ENCODE measurements at regions not wholly inside any gene's neighbourhood (a gene's known extent, or its start where the extent isn't known, plus 50 kb on each side); places are given as distances from the start of the nearest gene placed in this dataset.

DNA sequence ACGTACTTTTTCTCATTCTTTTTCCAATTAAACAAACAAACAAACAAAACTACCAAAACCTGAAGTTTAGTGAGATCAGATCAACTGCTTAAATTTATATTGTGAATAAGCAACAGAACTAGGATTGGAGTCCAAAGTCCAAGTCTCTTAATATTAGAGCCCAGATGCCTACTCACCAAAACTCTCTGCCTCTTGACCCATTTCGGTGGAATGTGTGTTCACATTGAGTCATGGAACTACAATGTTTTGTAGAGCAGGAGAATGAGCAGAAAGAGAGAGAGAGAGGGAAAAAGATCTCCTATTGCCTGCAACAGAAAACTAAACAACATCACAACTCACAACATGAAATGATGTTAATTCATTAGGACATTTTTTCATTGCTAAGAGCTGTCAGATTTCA lies 751.1 kb downstream of the TLR4 start:
- Histone ChIP-seq H3K36me3 (ENCODE audit: insufficient read depth, low read length) (no peaks in the 10 kb centered on the region), H3K4me3 (ENCODE audit: low read length in 2 of 2) (no peak overlapping the region), H3K4me1 (ENCODE audit: insufficient read depth, low read length) (no peaks in the 10 kb centered on the region), H3K27ac (ENCODE audit: low read depth, low read length) (no peak overlapping the region), H3K27me3 (ENCODE audit: insufficient read depth, low read length) (no peaks in the 10 kb centered on the region), H3K9me3 (ENCODE audit: control insufficient read depth in 1 of 2, low read length in 2 of 2) (no peaks in the 10 kb centered on the region)
- Mint-ChIP-seq H3K9me3 (peaks cover 0 to 20% (median 4%) of the 10 kb centered on the region in 8 donors), H3K27ac (no peak overlapping the region), H3K36me3 (no peaks in the 10 kb centered on the region), H3K27me3 (no peaks in the 10 kb centered on the region), H3K4me1 (no peaks in the 10 kb centered on the region), H3K4me3 (no peak overlapping the region)
- CTCF ChIA-PET (ENCODE audit: partially characterized antibody): no interaction called here
- no peak for DNase-seq
- POLR2A ChIA-PET (ENCODE audit: partially characterized antibody): no interaction called here
- intact Hi-C loops (cut with micrococcal nuclease): no loop called here

DNA sequence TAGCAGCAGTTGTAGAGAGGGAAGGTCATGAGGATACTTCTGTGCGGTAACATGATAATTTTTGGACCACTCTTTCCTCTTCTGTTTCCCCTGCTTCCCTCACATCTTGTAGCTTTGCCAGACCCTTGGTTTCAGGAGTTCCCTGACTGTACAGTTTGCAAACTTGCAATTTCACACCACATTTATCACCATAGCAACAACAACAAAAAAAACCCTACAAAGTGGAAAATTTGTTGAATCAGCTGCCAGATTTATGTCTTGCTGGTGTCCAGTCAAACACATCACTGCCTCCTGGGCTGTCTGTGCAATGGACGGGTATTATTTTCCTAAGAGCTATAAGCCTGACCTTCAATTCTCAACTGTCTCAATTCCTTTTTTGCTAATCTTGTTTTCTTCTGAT lies 751.6 kb downstream of the TLR4 start:
- no peaks in the 10 kb centered on the region for H3K4me1 Mint-ChIP-seq
- CTCF ChIA-PET (ENCODE audit: partially characterized antibody): no interaction called here
- DNase-seq: no peak

DNA sequence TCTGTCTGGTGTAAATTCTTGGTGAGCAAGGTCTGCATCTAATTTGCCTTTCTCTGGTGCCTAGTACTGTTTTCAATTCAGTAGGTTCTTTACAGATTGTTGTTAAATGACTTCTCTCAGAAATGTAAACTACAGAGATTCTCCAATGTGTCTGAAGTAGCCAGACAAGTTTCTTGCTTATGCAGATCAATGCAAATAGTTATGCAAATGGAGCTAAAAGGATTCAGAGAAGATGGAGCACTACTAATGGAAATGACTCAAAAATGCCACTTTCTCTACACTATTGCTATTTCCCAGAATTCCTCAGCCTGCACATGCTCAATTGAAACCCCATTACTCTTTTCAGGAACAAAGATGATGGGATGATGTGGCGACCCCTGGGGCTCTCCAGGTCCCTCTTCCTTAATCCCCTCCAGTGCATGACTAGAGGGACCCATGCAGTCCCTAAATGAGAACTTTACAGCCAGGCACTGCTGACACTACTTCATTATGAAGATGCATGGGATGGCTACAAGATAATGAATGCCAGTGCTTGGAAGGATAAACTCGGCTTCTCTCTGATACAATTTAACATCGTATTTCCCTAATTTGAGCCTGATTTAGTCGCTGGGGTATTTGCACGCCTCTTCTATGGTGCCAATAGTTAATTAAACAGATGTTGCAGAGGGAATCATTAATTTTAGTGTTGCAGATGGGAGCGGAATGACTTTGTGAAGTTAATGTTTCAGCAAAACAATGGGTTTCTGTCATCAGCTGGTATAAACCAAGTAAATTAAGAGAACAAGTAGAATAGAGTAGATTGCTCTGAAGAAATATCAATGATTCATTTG lies 753.2 kb downstream of the TLR4 start:
- Mint-ChIP-seq H3K27me3 (no peaks in the 10 kb centered on the region), H3K36me3 (no peaks in the 10 kb centered on the region), H3K9me3 (peaks cover 0 to 13% (median 4%) of the 10 kb centered on the region in 8 donors), H3K27ac (no peak overlapping the region), H3K4me1 (no peaks in the 10 kb centered on the region), H3K4me3 (no peak overlapping the region)
- no peaks in the 10 kb centered on the region for H3K36me3 ChIP-seq (ENCODE audit: insufficient read depth, low read length)
- H3K4me3 ChIP-seq (ENCODE audit: low read length in 2 of 2): no peak overlapping the region
- ChIA-PET POLR2A (ENCODE audit: partially characterized antibody) (no interaction called here), CTCF (ENCODE audit: partially characterized antibody) (no interaction called here)
- intact Hi-C loops (cut with micrococcal nuclease): no loop called here
- H3K4me1 ChIP-seq (ENCODE audit: insufficient read depth, low read length): no peaks in the 10 kb centered on the region
- H3K27ac ChIP-seq (ENCODE audit: low read depth, low read length): no peak overlapping the region
- DNase-seq: no peak
- H3K9me3 ChIP-seq (ENCODE audit: control insufficient read depth in 1 of 2, low read length in 2 of 2): no peaks in the 10 kb centered on the region
- no peaks in the 10 kb centered on the region for H3K27me3 ChIP-seq (ENCODE audit: insufficient read depth, low read length)

More for the DNA sequence above, 751.6 kb downstream of the TLR4 start:
- H3K36me3 ChIP-seq (ENCODE audit: insufficient read depth, low read length): no peaks in the 10 kb centered on the region
- H3K27me3 ChIP-seq (ENCODE audit: insufficient read depth, low read length): no peaks in the 10 kb centered on the region
- H3K9me3 ChIP-seq (ENCODE audit: control insufficient read depth in 1 of 2, low read length in 2 of 2): no peaks in the 10 kb centered on the region
- no peak overlapping the region for H3K4me3 Mint-ChIP-seq
- no peaks in the 10 kb centered on the region for H3K36me3 Mint-ChIP-seq
- POLR2A ChIA-PET (ENCODE audit: partially characterized antibody): no interaction called here
- intact Hi-C loops (cut with micrococcal nuclease): no loop called here
- peaks cover 0 to 17% (median 4%) of the 10 kb centered on the region in 8 donors for H3K9me3 Mint-ChIP-seq
- H3K27ac Mint-ChIP-seq: no peak overlapping the region
- H3K27me3 Mint-ChIP-seq: no peaks in the 10 kb centered on the region
- no peaks in the 10 kb centered on the region for H3K4me1 ChIP-seq (ENCODE audit: insufficient read depth, low read length)
- no peak overlapping the region for H3K4me3 ChIP-seq (ENCODE audit: low read length in 2 of 2)
- H3K27ac ChIP-seq (ENCODE audit: low read depth, low read length): no peak overlapping the region

DNA sequence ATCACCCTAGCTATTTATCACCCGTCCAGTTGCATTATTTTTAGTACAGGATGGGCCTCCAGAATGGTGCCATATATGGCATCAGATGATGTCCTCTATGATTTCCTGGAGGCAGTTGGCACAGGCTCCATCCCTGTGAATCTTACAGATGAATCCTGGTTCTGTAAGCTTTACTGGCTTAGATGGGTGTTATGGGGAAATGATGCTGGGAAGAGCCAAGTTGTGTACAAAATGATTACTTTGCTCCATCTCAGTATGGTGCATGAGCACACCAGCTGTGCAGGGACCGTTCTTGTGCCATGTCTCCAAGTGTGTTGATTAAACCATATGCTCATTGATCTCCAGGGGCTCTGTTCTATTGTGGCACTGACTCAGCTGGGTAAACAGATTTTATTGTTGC lies 755.7 kb downstream of the TLR4 start:
- intact Hi-C loops (cut with micrococcal nuclease): no loop called here
- H3K4me3 ChIP-seq (ENCODE audit: low read length in 2 of 2): no peak overlapping the region
- CTCF ChIA-PET (ENCODE audit: partially characterized antibody): no interaction called here

DNA sequence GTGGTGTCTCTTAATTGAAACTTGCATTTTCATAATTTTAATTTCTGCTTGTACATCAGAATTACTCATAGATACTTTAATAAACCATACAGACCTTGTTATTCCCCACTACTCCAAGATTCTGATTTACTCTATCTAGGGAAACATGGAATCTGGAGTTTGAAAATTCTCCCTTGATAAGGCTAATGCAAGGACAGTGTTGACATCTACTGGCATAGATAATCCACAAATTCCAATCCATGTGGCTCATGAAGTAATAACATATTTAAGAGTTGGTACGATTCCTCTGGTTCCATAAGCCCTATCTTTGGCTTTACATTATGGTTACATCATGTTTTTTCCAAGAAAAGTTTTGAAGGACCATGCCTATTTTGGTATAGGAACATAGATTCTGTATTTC lies 759.2 kb downstream of the TLR4 start:
- H3K27ac Mint-ChIP-seq: no peak overlapping the region
- Histone ChIP-seq H3K27me3 (ENCODE audit: insufficient read depth, low read length) (no peaks in the 10 kb centered on the region), H3K4me1 (ENCODE audit: insufficient read depth, low read length) (no peaks in the 10 kb centered on the region), H3K36me3 (ENCODE audit: insufficient read depth, low read length) (no peaks in the 10 kb centered on the region), H3K9me3 (ENCODE audit: control insufficient read depth in 1 of 2, low read length in 2 of 2) (no peaks in the 10 kb centered on the region), H3K27ac (ENCODE audit: low read depth, low read length) (no peak overlapping the region), H3K4me3 (ENCODE audit: low read length in 2 of 2) (no peak overlapping the region)
- DNase-seq: no peak
- intact Hi-C loops (cut with micrococcal nuclease): no loop called here
- H3K36me3 Mint-ChIP-seq: no peaks in the 10 kb centered on the region
- no peaks in the 10 kb centered on the region for H3K4me1 Mint-ChIP-seq
- no peak overlapping the region for H3K4me3 Mint-ChIP-seq
- ChIA-PET CTCF (ENCODE audit: partially characterized antibody) (no interaction called here), POLR2A (ENCODE audit: partially characterized antibody) (no interaction called here)
- H3K27me3 Mint-ChIP-seq: no peaks in the 10 kb centered on the region
- H3K9me3 Mint-ChIP-seq: peaks cover 0 to 3% (median under 1%) of the 10 kb centered on the region in 8 donors

More for the DNA sequence above, 755.7 kb downstream of the TLR4 start:
- Histone ChIP-seq H3K36me3 (ENCODE audit: insufficient read depth, low read length) (no peaks in the 10 kb centered on the region), H3K9me3 (ENCODE audit: control insufficient read depth in 1 of 2, low read length in 2 of 2) (no peaks in the 10 kb centered on the region), H3K27ac (ENCODE audit: low read depth, low read length) (no peak overlapping the region), H3K4me1 (ENCODE audit: insufficient read depth, low read length) (no peaks in the 10 kb centered on the region), H3K27me3 (ENCODE audit: insufficient read depth, low read length) (no peaks in the 10 kb centered on the region)
- H3K27ac Mint-ChIP-seq: no peak overlapping the region
- no peaks in the 10 kb centered on the region for H3K4me1 Mint-ChIP-seq
- no peak overlapping the region for H3K4me3 Mint-ChIP-seq
- peaks cover 0 to 9% (median 2%) of the 10 kb centered on the region in 8 donors for H3K9me3 Mint-ChIP-seq
- POLR2A ChIA-PET (ENCODE audit: partially characterized antibody): no interaction called here
- no peaks in the 10 kb centered on the region for H3K36me3 Mint-ChIP-seq
- H3K27me3 Mint-ChIP-seq: no peaks in the 10 kb centered on the region
- no peak for DNase-seq

DNA sequence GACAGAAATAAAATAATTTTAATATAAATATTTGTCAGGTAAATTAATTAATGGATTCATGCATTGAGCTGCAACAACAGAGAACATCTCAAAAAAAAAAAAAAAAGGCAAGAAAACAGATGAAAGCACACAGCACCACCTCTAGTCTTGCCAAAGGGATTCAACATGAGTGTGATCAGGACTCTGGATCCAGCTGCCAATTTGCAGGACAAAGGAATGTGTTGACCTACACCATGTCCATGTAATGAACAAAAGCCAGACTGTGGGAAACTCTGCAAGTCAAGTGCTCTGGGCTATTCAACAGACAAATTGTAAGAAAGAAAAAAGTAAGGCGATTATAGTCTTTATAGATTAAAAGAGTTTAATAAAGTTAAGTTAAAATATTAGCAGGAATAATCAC lies 769.3 kb downstream of the TLR4 start:
- Histone ChIP-seq H3K4me3 (ENCODE audit: low read length in 2 of 2) (no peak overlapping the region), H3K4me1 (ENCODE audit: insufficient read depth, low read length) (no peaks in the 10 kb centered on the region), H3K36me3 (ENCODE audit: insufficient read depth, low read length) (no peaks in the 10 kb centered on the region), H3K9me3 (ENCODE audit: control insufficient read depth in 1 of 2, low read length in 2 of 2) (no peaks in the 10 kb centered on the region), H3K27ac (ENCODE audit: low read depth, low read length) (no peak overlapping the region), H3K27me3 (ENCODE audit: insufficient read depth, low read length) (no peaks in the 10 kb centered on the region)
- CTCF ChIA-PET (ENCODE audit: partially characterized antibody): no interaction called here
- no peak overlapping the region for H3K27ac Mint-ChIP-seq
- no peak overlapping the region for H3K4me3 Mint-ChIP-seq
- H3K36me3 Mint-ChIP-seq: no peaks in the 10 kb centered on the region
- no peak for DNase-seq
- intact Hi-C loops (cut with micrococcal nuclease): no loop called here
- peaks cover 0 to 16% (median 5%) of the 10 kb centered on the region in 8 donors for H3K9me3 Mint-ChIP-seq
- H3K27me3 Mint-ChIP-seq: no peaks in the 10 kb centered on the region
- POLR2A ChIA-PET (ENCODE audit: partially characterized antibody): no interaction called here
- H3K4me1 Mint-ChIP-seq: no peaks in the 10 kb centered on the region

DNA sequence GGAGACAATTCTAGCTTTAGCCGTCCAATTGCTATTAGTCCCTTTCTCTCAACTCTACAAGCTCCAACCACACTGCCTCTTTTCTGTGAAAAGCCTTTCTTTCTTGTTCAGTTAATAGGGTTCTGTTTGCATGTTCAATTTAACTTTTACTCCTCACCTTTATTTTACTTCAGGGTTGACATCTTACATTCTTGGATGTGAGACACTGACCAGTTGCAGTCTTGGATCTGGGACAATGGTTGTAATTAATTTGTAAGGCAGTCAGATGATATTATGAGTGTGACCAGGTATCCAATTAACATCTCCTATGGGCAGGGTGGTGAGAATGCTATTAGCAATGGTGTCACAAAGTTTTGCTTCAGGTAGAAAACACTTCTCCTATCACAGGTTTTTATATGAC lies 774.5 kb downstream of the TLR4 start:
- Mint-ChIP-seq H3K27me3 (no peaks in the 10 kb centered on the region), H3K4me3 (no peak overlapping the region), H3K4me1 (no peaks in the 10 kb centered on the region), H3K9me3 (peaks cover 0 to 15% (median 3%) of the 10 kb centered on the region in 8 donors), H3K27ac (no peak overlapping the region), H3K36me3 (no peaks in the 10 kb centered on the region)
- no peak overlapping the region for H3K27ac ChIP-seq (ENCODE audit: low read depth, low read length)
- no peaks in the 10 kb centered on the region for H3K27me3 ChIP-seq (ENCODE audit: insufficient read depth, low read length)
- intact Hi-C loops (cut with micrococcal nuclease): no loop called here
- no peaks in the 10 kb centered on the region for H3K9me3 ChIP-seq (ENCODE audit: control insufficient read depth in 1 of 2, low read length in 2 of 2)
- ChIA-PET POLR2A (ENCODE audit: partially characterized antibody) (no interaction called here), CTCF (ENCODE audit: partially characterized antibody) (no interaction called here)
- no peaks in the 10 kb centered on the region for H3K4me1 ChIP-seq (ENCODE audit: insufficient read depth, low read length)
- DNase-seq: no peak
- H3K36me3 ChIP-seq (ENCODE audit: insufficient read depth, low read length): no peaks in the 10 kb centered on the region
- H3K4me3 ChIP-seq (ENCODE audit: low read length in 2 of 2): no peak overlapping the region

All from CD4-positive, alpha-beta memory T cell (primary cell).